Esophagus squamous epithelium (tissue), 4 donors: ENCODE measurements at regions not wholly inside any gene's neighbourhood (a gene's known extent, or its start where the extent isn't known, plus 50 kb on each side); places are given as distances from the start of the nearest gene placed in this dataset.

Experiments used
- CTCF ChIP-seq, 6 experiments: fragments of 450-650 bp in 4 of 6; fragments of 200-600 bp in 2 of 6; sonication (generic) in 2 of 6; IDR thresholded peaks; one replicate each; pipeline ENCODE4 v1.5.1; 2016 to 2019; ENCODE audit warnings: antibody characterized with exemption in 6 of 6, mild to moderate bottlenecking in 4 of 6, moderate library complexity in 4 of 6
- POLR2A ChIP-seq, 4 donors: fragments of 450-650 bp; IDR thresholded peaks; one replicate each; pipeline ENCODE4 v1.6.1; 2017; ENCODE audit warnings: antibody characterized with exemption in 4 of 4, mild to moderate bottlenecking in 4 of 4, moderate library complexity in 3 of 4

GRCh38 chr9:106657926-106658325, 205.0 kb upstream of the ZNF462 start:
- TF ChIP-seq CTCF (IDR thresholded peaks at IDR 0.05) = no peak
- no peak for TF ChIP-seq POLR2A (IDR thresholded peaks at IDR 0.05)
